ENCODE measurements at regions not wholly inside any gene's neighbourhood (a gene's known extent, or its start where the extent isn't known, plus 50 kb on each side); places are given as distances from the start of the nearest gene placed in this dataset.

GRCh38 chr3:27939521-27939920, 217.4 kb upstream of the EOMES start:
- TF ChIP-seq CTCF (IDR thresholded peaks at IDR 0.05) = no peak
- TF ChIP-seq EZH2phosphoT487 (IDR thresholded peaks at IDR 0.05) = no peak
- TF ChIP-seq EZH2 (IDR thresholded peaks at IDR 0.05) = no peak
